Dermis microvascular lymphatic vessel endothelial cell (primary cell): ENCODE measurements at regions not wholly inside any gene's neighbourhood (a gene's known extent, or its start where the extent isn't known, plus 50 kb on each side); places are given as distances from the start of the nearest gene placed in this dataset.
"Not testable (repeated sequence)": the region's sequence is repeated elsewhere in the genome, so short reads cannot be mapped to it uniquely, and the experiment has no call there.

Source experiments
- DNase-seq, 2 donors: peaks; one replicate each; pipeline versions ENCODE4 v3.0.0 to v3.0.0-alpha.2; 2010; ENCODE audit warnings: low read depth in 2 of 2

- no peak for DNase-seq
These were observed 248.2 kb upstream of the GPR149 start for GRCh38 chr3:154678041-154678654.

- DNase-seq, result no peak
These were observed 238.8 kb upstream of the GPR149 start for GRCh38 chr3:154668835-154669234.

DNA sequence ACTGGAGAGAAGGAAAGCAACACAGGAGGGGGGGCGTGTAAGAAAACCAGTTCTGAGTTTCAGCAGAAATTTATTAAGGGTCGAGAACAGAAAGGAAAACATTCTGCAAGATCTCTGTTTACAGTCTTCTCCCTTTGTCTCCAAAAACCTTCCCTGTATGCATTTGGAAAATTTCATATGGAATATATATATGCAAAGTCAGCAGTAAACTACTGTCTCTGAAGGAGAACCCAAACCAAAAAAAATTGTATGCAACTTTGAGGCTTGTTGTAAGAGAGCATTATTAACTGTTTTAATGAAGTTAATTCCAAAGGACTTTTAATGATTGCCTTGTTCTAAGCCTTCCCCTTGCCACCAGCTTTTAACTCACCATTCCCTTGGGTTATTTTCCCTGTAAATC is 238.2 kb upstream of the GPR149 start:
- DNase-seq, result no peak

- DNase-seq, result no peak
These were observed 236.6 kb upstream of the GPR149 start for GRCh38 chr3:154666542-154666941.

GRCh38 chr3:154664714-154665113 is 234.7 kb upstream of the GPR149 start:
- DNase-seq, result no peak

GRCh38 chr3:154662851-154663250 is 232.9 kb upstream of the GPR149 start:
- DNase-seq, result no peak

DNA sequence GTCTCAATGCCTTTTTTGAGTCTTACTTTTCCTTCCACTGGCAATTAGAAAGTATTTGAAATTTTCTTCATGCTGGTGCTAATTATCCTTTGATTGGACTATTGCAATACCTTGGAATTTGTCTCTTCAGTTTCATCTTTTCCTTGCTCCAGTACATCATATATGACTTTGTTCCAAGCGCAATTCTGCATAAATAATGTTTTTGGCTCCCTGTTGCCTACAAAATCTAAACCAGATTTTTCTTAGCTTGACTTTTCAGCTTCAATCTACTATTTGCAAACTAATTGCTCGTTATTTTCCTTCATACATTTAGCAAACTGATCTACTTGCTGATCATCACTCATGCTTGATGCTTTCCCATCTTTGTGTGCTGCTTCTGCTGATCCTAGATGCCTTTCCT is 230.8 kb upstream of the GPR149 start:
- DNase-seq, result no peak

DNA sequence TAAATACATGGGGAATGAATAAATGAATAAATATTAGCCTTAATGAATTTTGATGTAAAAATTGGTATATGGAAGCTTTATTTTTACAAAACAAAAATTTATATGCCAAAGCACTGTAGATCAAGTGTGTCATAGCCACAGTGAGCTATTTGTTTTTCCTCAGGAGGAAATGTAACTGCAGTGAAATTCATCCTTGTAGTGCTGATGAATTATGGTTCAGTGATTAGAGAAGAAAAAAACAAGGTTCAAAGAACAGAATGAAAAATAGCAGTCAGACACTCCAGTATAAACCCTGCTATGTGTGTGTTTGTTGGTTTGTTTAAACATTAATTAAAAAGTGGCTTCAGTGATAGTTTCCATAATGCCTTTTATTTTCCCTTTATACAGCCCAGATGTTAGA is 228.0 kb upstream of the GPR149 start:
- no peak for DNase-seq

DNA sequence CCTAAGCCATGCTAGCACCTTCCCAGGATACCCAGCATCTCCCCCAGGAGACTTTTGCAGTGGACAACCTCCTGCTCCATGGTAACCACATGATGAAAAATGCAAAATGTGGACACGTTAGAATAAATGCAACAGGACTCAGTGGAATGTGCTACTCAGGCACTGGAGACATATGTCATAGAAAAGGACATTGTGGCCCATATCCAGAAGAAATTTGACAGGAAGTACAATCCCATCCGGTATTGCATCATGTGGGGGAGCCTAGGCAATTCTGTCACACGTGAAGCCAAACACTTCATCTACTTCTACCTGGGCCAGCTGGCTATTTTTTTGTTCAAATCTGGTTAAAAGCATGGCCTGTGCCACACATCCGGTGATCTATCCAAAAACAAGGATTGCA is 227.2 kb upstream of the GPR149 start:
- no peak for DNase-seq

DNA sequence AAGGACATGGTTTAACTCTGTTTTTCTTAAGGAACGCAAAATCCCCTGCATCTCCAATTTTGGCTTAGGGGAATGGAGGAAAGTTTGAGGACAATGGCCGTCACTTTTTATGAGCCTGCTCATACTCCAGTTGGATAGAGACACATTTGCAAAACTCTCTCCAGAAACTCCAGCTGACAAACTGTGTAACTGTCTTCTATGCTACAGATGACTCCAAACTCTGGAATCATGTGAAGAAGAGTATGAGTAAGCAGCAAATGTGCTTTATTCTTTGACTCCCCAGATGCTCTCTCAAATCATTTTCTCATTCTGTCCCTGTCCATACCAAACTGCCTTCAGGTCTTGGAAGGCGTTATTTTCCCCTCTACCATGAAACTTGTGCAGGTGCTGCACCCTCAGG is 226.5 kb upstream of the GPR149 start:
- DNase-seq, result no peak

- DNase-seq, result no peak
These were observed 212.2 kb upstream of the GPR149 start for GRCh38 chr3:154642145-154642544.

DNA sequence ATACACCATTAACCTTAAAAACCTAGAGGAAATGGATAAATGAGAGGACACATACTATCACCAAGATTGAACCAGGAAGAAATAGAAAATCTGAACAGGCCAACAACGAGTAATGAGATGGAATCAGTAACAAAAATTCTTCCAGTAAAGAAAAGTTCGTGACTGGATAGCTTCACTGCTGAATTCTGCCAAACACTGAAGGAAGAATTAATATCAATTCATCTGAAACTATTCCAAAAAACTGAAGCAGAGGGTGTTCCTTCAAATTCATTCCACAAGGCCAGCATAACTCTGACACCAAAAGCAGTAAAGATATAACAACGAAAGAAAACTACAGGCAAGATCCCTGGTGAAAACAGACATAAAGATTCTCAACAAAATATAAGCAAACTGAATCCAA is 195.8 kb upstream of the GPR149 start:
- DNase-seq, result no peak

GRCh38 chr3:154619621-154620020 is 189.6 kb upstream of the GPR149 start:
- not testable (repeated sequence) for DNase-seq

DNA sequence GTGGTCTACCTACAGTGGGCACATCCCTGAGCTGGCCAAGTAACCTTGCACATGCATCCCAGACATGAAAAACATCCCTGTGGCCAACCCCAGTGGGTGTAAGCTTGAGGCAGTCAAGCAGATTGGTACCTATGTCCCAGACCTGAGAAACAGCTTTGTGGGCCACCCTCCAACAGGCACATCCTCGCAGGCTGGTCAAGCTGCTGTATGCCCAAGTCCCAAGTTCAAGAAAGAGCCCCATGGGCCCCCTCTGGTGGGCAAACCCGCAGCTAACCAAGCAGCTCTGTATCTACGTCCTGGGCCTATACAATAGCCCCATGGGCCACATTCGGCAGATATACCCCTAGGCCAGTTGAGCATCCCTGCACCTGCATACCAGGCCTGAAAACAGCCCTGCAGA is 186.3 kb upstream of the GPR149 start:
- no peak for DNase-seq

DNA sequence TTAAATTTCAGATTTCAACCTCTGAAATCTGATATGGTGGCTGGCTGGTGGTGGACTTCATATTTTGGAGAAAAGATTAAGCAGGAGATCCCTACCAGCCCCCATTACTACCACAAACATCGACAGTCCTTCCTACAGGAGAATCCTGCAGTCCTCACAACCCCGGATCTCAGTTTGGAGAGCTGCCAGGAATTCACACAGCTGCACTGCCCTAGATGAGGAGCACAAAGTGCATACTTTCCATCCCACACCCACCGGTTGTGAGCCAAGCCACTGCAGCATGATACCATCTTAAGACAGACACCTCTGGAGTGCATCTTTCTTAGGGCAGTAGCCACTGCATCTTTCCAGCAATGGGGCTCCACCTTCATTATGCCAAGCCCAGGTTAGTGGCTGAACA is 185.5 kb upstream of the GPR149 start:
- no peak for DNase-seq

DNA sequence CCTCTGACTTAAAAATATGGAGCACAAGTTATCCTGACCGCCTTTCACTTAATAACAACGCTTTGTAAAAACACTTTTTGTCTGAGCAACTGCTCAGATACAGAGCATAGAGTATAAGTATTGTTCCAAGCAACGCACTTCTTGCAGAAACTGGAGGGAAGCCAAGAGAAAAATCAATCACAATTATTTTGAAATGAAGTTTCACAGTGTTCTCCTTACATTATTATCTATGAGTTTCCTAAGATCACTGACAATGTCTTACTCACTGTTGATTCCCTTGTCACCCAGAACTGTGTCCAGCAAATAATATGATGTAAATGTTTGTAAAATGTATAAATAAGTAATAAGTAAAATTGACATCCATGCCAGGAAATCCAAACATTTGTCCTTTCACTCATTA is 184.6 kb upstream of the GPR149 start:
- no peak for DNase-seq

DNA sequence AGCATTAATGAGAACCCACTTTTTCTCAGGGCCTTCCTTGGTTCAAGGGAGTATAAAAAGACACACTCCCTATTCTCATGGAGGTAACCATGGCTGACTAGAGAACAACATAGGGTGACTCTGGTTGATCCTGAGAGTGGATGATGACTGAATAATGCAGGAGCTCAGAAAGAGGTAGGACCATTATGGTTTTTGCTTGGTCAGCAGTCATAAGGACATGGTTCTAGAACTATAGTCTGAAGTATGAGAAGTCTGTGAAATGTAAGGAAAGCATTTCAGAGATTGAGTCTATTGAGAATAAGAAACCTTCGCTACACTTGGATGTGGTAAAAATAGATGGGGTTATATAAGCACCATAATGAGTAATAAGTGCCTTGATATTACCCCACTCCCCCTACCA is 184.1 kb upstream of the GPR149 start:
- DNase-seq, result no peak

DNA sequence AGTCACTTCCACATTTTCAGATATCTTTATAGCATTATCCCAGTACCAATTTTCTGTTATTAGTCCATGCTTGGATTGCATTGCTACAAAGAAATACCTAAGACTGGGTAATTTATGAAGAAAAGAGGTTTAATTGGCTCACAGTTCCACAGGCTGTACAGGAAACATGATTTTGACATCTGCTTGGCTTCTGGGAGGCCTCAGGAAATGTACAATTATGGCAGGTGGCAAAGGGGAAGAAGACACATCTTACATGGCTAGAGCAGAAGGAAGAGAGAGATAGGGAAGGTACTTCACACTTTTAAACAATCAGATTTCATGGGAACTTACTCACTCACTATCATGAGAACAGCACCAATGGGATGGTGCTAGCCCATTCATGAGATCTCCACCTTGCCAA is 172.3 kb upstream of the GPR149 start:
- DNase-seq, result no peak

GRCh38 chr3:154598166-154598565 is 168.2 kb upstream of the GPR149 start:
- DNase-seq, result no peak

GRCh38 chr3:154590675-154591384 is 160.8 kb upstream of the GPR149 start:
- DNase-seq, result no peak

DNA sequence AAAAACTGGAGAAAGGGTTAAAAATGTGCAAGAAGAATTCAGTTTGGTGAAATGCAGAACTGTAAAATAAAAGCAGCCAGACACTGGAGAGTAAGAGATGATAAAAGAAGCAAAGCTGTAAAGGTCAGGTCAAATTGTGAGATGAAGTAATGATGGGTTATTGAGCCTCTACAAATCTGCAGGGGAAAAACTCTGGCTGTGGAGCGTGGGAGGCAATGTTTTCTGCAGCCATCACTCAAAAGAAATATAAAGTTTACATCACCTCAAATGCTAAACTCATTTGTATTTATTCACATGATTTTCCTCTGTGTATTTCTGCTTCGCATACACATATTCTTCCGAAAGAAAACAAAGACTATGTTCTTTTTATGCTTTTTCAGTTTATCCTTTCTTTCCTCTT is 158.8 kb upstream of the GPR149 start:
- DNase-seq, result no peak

DNA sequence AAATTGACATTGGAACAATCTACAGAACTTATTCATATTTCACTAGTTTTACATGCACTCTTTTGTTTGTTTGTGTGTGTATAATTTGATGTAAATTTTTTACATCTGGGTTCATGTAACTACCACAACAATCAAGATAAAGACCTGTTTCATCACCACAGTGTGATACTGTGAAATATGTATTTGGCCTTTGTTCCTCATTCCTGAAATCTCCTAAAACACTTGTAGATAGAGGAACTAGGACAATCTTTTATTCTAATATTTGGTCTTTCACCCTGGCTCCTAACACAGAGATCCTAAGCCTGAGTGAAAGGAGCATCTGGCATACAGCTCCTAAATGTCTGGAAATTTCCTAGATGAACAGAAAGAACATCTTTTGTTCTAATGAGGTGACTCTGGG is 155.0 kb upstream of the GPR149 start:
- no peak for DNase-seq

GRCh38 chr3:154584041-154584440 is 154.1 kb upstream of the GPR149 start:
- DNase-seq, result no peak
